ENCODE measurements at regions not wholly inside any gene's neighbourhood (a gene's known extent, or its start where the extent isn't known, plus 50 kb on each side); places are given as distances from the start of the nearest gene placed in this dataset.

GRCh38 chr22:48085901-48086645, 1323.6 kb downstream of the TBC1D22A start:
- Histone ChIP-seq H3K4me3 (ENCODE audit: low read depth in 2 of 2, low read length in 2 of 2) (no peak overlapping the region), H3K9me3 (ENCODE audit: control insufficient read depth, insufficient read depth, low read depth, low read length) (no peaks in the 10 kb centered on the region), H3K27me3 (ENCODE audit: control insufficient read depth, insufficient read depth, low read length) (no peaks in the 10 kb centered on the region), H3K4me1 (ENCODE audit: control insufficient read depth, insufficient read depth, low read length) (no peaks in the 10 kb centered on the region), H3K36me3 (ENCODE audit: control insufficient read depth, insufficient read depth, low read length) (no peaks in the 10 kb centered on the region), H3K27ac (ENCODE audit: low read length) (no peak overlapping the region)
- intact Hi-C loops (cut with micrococcal nuclease; ENCODE audit: unreplicated experiment) (no loop called here), in situ Hi-C loops (cut with HindIII; ENCODE audit: low pct_unique_long_range_greater_than_20kb, low sequenced_read_pairs) (no loop called here)
- POLR2A ChIA-PET, result no interaction called here
- CTCF ChIA-PET, result no interaction called here
- TF ChIP-seq REST (IDR thresholded peaks at IDR 0.05; ENCODE audit: insufficient read depth in 1 of 2, low read depth in 2 of 2, low read length in 1 of 2) (no peak), TCF7L2 (IDR thresholded peaks at IDR 0.05; ENCODE audit: low read depth, low read length) (no peak), POLR2AphosphoS5 (IDR thresholded peaks at IDR 0.05; ENCODE audit: low read depth, low read length) (no peak), CTCF (IDR thresholded peaks at IDR 0.05) (no peak), SIN3A (IDR thresholded peaks at IDR 0.05; ENCODE audit: borderline replicate concordance, insufficient read depth, low read depth, low read length) (no peak)
- ATAC-seq (no peak), DNase-seq (ENCODE audit: low read depth, low spot score) (no peak)
- BruUV-seq (replicated peaks), result no TSS peak

- no TSS peak for BruUV-seq (replicated peaks)
- CTCF ChIA-PET, result no interaction called here
- ATAC-seq (no peak), DNase-seq (ENCODE audit: low read depth, low spot score) (no peak)
- Histone ChIP-seq H3K36me3 (ENCODE audit: control insufficient read depth, insufficient read depth, low read length) (no peaks in the 10 kb centered on the region), H3K27ac (ENCODE audit: low read length) (no peak overlapping the region), H3K4me1 (ENCODE audit: control insufficient read depth, insufficient read depth, low read length) (no peaks in the 10 kb centered on the region), H3K27me3 (ENCODE audit: control insufficient read depth, insufficient read depth, low read length) (no peaks in the 10 kb centered on the region), H3K9me3 (ENCODE audit: control insufficient read depth, insufficient read depth, low read depth, low read length) (no peaks in the 10 kb centered on the region), H3K4me3 (ENCODE audit: low read depth in 2 of 2, low read length in 2 of 2) (no peak overlapping the region)
- in situ Hi-C loops (cut with HindIII; ENCODE audit: low pct_unique_long_range_greater_than_20kb, low sequenced_read_pairs) (no loop called here), intact Hi-C loops (cut with micrococcal nuclease; ENCODE audit: unreplicated experiment) (no loop called here)
- POLR2A ChIA-PET, result no interaction called here
- TF ChIP-seq TCF7L2 (IDR thresholded peaks at IDR 0.05; ENCODE audit: low read depth, low read length) (no peak), POLR2AphosphoS5 (IDR thresholded peaks at IDR 0.05; ENCODE audit: low read depth, low read length) (no peak), SIN3A (IDR thresholded peaks at IDR 0.05; ENCODE audit: borderline replicate concordance, insufficient read depth, low read depth, low read length) (no peak), REST (IDR thresholded peaks at IDR 0.05; ENCODE audit: insufficient read depth in 1 of 2, low read depth in 2 of 2, low read length in 1 of 2) (no peak), CTCF (IDR thresholded peaks at IDR 0.05) (no peak)
These were observed 1322.2 kb downstream of the TBC1D22A start for GRCh38 chr22:48084729-48085050.

Data from Panc1 (cell line).